Loucy (cell line): ENCODE measurements at regions not wholly inside any gene's neighbourhood (a gene's known extent, or its start where the extent isn't known, plus 50 kb on each side); places are given as distances from the start of the nearest gene placed in this dataset.

Source experiments
- EZH2phosphoT487 ChIP-seq: fragments of 200-600 bp; IDR thresholded peaks from 2 replicates; pipeline ENCODE4 v1.6.1; 2018; ENCODE audit warnings: antibody characterized with exemption, mild to moderate bottlenecking, moderate library complexity, borderline replicate concordance
- TF ChIP-seq, protein P1 (sequence below): fragments of 200-600 bp; sonication (generic); conservative IDR thresholded peaks from 2 replicates; pipeline ENCODE4 v1.5.1; 2014; ENCODE audit warnings: mild to moderate bottlenecking, antibody characterized with exemption, low read length

GRCh38 chr5:124173386-124173785, 573.1 kb downstream of the ZNF608 start:
- TF ChIP-seq, protein P1, sequence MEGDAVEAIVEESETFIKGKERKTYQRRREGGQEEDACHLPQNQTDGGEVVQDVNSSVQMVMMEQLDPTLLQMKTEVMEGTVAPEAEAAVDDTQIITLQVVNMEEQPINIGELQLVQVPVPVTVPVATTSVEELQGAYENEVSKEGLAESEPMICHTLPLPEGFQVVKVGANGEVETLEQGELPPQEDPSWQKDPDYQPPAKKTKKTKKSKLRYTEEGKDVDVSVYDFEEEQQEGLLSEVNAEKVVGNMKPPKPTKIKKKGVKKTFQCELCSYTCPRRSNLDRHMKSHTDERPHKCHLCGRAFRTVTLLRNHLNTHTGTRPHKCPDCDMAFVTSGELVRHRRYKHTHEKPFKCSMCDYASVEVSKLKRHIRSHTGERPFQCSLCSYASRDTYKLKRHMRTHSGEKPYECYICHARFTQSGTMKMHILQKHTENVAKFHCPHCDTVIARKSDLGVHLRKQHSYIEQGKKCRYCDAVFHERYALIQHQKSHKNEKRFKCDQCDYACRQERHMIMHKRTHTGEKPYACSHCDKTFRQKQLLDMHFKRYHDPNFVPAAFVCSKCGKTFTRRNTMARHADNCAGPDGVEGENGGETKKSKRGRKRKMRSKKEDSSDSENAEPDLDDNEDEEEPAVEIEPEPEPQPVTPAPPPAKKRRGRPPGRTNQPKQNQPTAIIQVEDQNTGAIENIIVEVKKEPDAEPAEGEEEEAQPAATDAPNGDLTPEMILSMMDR = no peak
- TF ChIP-seq EZH2phosphoT487 = no peak
